ENCODE measurements at regions not wholly inside any gene's neighbourhood (a gene's known extent, or its start where the extent isn't known, plus 50 kb on each side); places are given as distances from the start of the nearest gene placed in this dataset.

DNA sequence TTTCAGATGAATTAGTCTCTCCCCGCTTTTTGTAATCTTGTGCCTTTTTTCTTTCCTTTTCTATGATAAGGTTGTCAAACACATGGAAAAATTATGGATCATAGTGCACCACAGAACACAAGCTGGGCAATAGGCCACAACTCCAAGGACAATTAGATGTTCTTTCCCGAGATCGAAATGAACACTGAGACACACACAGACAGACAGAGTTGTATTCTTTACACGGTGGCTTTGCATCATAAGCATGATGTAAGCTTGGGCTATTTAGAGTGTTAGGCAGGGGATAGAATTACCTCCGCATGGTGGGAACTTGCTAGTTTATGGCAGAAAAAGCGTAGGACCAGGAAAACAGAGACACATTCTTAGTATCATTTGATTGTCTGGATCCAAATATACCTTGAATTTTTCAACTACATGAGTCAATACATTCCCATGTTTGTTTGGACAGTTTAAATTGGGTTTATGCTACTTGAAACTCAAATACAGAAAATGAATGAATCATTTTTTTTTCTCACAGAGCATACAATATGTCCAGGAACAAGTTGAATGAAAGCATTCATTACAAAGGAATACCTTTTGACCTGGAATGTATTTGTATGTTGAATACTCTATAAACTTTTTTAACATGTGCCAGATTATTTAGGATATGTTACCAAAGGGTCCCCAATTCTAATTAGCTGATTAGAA is 1611.5 kb upstream of the TMEFF2 start:
- CTCF ChIA-PET, result no interaction called here
- H3K4me1 ChIP-seq (ENCODE audit: control insufficient read depth in 1 of 2, insufficient read depth in 2 of 2, low read depth in 1 of 2, low read length in 1 of 2), result no peaks in the 10 kb centered on the region
- POLR2A ChIA-PET, result no interaction called here
- peaks cover 10% of the 10 kb centered on the region for H3F3A ChIP-seq (replicated peaks; ENCODE audit: insufficient read depth)
- H3K79me2 ChIP-seq (ENCODE audit: insufficient read depth), result no peaks in the 10 kb centered on the region
- H3K4me3 ChIP-seq (ENCODE audit: low read depth in 2 of 2, low read length in 1 of 2), result no peak overlapping the region
- 78% methylated on average over 6 of the region's 6 CpGs for WGBS (ENCODE audit: low lambda C conversion rate)
- H3K36me3 ChIP-seq (replicated peaks in 1 of 2; ENCODE audit: control insufficient read depth in 1 of 2, insufficient read depth in 2 of 2, low read length in 1 of 2), result no peaks in the 10 kb centered on the region
- no peak overlapping the region for H3K27ac ChIP-seq (ENCODE audit: low read depth in 2 of 2, low read length in 1 of 2)
- no peaks in the 10 kb centered on the region for H3K27me3 ChIP-seq (ENCODE audit: insufficient read depth)
- H3K9me3 ChIP-seq, result no peaks in the 10 kb centered on the region
- no peak overlapping the region for H2AFZ ChIP-seq (ENCODE audit: low read depth)
- no peaks in the 10 kb centered on the region for H4K20me1 ChIP-seq (ENCODE audit: insufficient read depth)
- H3K9ac ChIP-seq, result no peak overlapping the region
- no peak for TF ChIP-seq MEF2A (IDR thresholded peaks at IDR 0.05; ENCODE audit: borderline replicate concordance, low read depth)
- no peak for TF ChIP-seq TEAD4 (IDR thresholded peaks at IDR 0.05; ENCODE audit: borderline replicate concordance, insufficient read depth)
- TF ChIP-seq EP300 (IDR thresholded peaks at IDR 0.05; ENCODE audit: borderline replicate concordance in 1 of 2, low read depth in 1 of 2, low read length in 1 of 2), result no peak
- TF ChIP-seq, protein P1, sequence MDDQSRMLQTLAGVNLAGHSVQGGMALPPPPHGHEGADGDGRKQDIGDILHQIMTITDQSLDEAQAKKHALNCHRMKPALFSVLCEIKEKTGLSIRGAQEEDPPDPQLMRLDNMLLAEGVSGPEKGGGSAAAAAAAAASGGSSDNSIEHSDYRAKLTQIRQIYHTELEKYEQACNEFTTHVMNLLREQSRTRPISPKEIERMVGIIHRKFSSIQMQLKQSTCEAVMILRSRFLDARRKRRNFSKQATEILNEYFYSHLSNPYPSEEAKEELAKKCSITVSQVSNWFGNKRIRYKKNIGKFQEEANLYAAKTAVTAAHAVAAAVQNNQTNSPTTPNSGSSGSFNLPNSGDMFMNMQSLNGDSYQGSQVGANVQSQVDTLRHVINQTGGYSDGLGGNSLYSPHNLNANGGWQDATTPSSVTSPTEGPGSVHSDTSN (IDR thresholded peaks at IDR 0.05), result no peak
- no peak for TF ChIP-seq SMC3 (IDR thresholded peaks at IDR 0.05; ENCODE audit: low read depth, low read length)
- TF ChIP-seq, protein P2, sequence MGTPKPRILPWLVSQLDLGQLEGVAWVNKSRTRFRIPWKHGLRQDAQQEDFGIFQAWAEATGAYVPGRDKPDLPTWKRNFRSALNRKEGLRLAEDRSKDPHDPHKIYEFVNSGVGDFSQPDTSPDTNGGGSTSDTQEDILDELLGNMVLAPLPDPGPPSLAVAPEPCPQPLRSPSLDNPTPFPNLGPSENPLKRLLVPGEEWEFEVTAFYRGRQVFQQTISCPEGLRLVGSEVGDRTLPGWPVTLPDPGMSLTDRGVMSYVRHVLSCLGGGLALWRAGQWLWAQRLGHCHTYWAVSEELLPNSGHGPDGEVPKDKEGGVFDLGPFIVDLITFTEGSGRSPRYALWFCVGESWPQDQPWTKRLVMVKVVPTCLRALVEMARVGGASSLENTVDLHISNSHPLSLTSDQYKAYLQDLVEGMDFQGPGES (IDR thresholded peaks at IDR 0.05; ENCODE audit: low read depth, low read length), result no peak
- TF ChIP-seq, protein P3, sequence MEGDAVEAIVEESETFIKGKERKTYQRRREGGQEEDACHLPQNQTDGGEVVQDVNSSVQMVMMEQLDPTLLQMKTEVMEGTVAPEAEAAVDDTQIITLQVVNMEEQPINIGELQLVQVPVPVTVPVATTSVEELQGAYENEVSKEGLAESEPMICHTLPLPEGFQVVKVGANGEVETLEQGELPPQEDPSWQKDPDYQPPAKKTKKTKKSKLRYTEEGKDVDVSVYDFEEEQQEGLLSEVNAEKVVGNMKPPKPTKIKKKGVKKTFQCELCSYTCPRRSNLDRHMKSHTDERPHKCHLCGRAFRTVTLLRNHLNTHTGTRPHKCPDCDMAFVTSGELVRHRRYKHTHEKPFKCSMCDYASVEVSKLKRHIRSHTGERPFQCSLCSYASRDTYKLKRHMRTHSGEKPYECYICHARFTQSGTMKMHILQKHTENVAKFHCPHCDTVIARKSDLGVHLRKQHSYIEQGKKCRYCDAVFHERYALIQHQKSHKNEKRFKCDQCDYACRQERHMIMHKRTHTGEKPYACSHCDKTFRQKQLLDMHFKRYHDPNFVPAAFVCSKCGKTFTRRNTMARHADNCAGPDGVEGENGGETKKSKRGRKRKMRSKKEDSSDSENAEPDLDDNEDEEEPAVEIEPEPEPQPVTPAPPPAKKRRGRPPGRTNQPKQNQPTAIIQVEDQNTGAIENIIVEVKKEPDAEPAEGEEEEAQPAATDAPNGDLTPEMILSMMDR (IDR thresholded peaks at IDR 0.05), result no peak
- no peak for TF ChIP-seq RXRA (IDR thresholded peaks at IDR 0.05; ENCODE audit: borderline replicate concordance, low read depth)
- TF ChIP-seq FOSL2 (IDR thresholded peaks at IDR 0.05; ENCODE audit: borderline replicate concordance, low read depth), result no peak
- TF ChIP-seq, protein P4, sequence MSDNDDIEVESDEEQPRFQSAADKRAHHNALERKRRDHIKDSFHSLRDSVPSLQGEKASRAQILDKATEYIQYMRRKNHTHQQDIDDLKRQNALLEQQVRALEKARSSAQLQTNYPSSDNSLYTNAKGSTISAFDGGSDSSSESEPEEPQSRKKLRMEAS (IDR thresholded peaks at IDR 0.05; ENCODE audit: low read depth), result no peak
- H3K9me2 ChIP-seq, result no peaks in the 10 kb centered on the region
- no peak for DNase-seq
- no peak overlapping the region for H3K4me2 ChIP-seq

DNA sequence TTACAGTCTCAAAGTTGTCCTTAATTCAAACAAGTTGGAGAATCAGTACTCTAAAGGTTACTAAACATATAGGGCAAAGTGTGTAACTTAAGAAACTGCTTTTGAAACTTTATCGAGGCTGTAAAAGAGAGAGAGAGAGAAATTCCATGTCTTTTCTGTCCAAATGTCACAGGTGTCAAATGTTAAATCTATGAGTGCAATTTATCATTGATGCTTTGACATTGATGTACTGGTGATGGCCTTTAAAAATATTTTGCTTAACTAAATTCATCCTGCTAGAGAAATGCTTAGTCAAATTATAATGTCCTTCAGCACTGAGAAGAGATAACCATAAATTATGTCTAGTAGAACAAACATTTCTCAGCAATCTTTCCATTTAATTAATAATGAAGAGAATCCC is 1602.1 kb upstream of the TMEFF2 start:
- no peak overlapping the region for H3K4me2 ChIP-seq
- no peaks in the 10 kb centered on the region for H3K9me3 ChIP-seq
- ChIA-PET CTCF (no interaction called here), POLR2A (no interaction called here)
- H3K27me3 ChIP-seq (ENCODE audit: insufficient read depth), result no peaks in the 10 kb centered on the region
- H3K27ac ChIP-seq (ENCODE audit: low read depth in 2 of 2, low read length in 1 of 2), result no peak overlapping the region
- H3F3A ChIP-seq (replicated peaks; ENCODE audit: insufficient read depth), result no peaks in the 10 kb centered on the region
- WGBS (ENCODE audit: low lambda C conversion rate), result 17% methylated on average over 1 of the region's 1 CpG
- no peaks in the 10 kb centered on the region for H3K9me2 ChIP-seq
- H3K4me1 ChIP-seq (ENCODE audit: control insufficient read depth in 1 of 2, insufficient read depth in 2 of 2, low read depth in 1 of 2, low read length in 1 of 2), result no peaks in the 10 kb centered on the region
- H2AFZ ChIP-seq (ENCODE audit: low read depth), result no peak overlapping the region
- no peaks in the 10 kb centered on the region for H4K20me1 ChIP-seq (ENCODE audit: insufficient read depth)
- no peak for DNase-seq
- no peak overlapping the region for H3K4me3 ChIP-seq (ENCODE audit: low read depth in 2 of 2, low read length in 1 of 2)
- H3K9ac ChIP-seq, result no peak overlapping the region
- no peaks in the 10 kb centered on the region for H3K79me2 ChIP-seq (ENCODE audit: insufficient read depth)
- no peaks in the 10 kb centered on the region for H3K36me3 ChIP-seq (replicated peaks in 1 of 2; ENCODE audit: control insufficient read depth in 1 of 2, insufficient read depth in 2 of 2, low read length in 1 of 2)
- TF ChIP-seq MEF2A (IDR thresholded peaks at IDR 0.05; ENCODE audit: borderline replicate concordance, low read depth) (no peak), RXRA (IDR thresholded peaks at IDR 0.05; ENCODE audit: borderline replicate concordance, low read depth) (no peak), NFIC (IDR thresholded peaks at IDR 0.05; ENCODE audit: borderline replicate concordance) (no peak), GATA2 (CRISPR knock-in tag; IDR thresholded peaks at IDR 0.05) (no peak), FOXJ3 (CRISPR knock-in tag; IDR thresholded peaks at IDR 0.05) (no peak), MXI1 (IDR thresholded peaks at IDR 0.05; ENCODE audit: low read depth, low read length) (no peak), RFX5 (IDR thresholded peaks at IDR 0.05; ENCODE audit: low read length) (no peak), FOSL2 (IDR thresholded peaks at IDR 0.05; ENCODE audit: borderline replicate concordance, low read depth) (no peak), RAD21 (IDR thresholded peaks at IDR 0.05; ENCODE audit: low read length) (no peak), TAF1 (IDR thresholded peaks at IDR 0.05; ENCODE audit: borderline replicate concordance, low read depth, low read length) (no peak)
- TF ChIP-seq, protein P2 (IDR thresholded peaks at IDR 0.05; ENCODE audit: low read depth, low read length), result no peak
- TF ChIP-seq, protein P5, sequence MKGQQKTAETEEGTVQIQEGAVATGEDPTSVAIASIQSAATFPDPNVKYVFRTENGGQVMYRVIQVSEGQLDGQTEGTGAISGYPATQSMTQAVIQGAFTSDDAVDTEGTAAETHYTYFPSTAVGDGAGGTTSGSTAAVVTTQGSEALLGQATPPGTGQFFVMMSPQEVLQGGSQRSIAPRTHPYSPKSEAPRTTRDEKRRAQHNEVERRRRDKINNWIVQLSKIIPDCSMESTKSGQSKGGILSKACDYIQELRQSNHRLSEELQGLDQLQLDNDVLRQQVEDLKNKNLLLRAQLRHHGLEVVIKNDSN (IDR thresholded peaks at IDR 0.05; ENCODE audit: borderline replicate concordance, low read depth), result no peak
- TF ChIP-seq, protein P1 (IDR thresholded peaks at IDR 0.05), result no peak
- TF ChIP-seq, protein P4 (IDR thresholded peaks at IDR 0.05; ENCODE audit: low read depth), result no peak
